CD8-positive, alpha-beta memory T cell (primary cell): ENCODE measurements at regions not wholly inside any gene's neighbourhood (a gene's known extent, or its start where the extent isn't known, plus 50 kb on each side); places are given as distances from the start of the nearest gene placed in this dataset.

Experiments
- CTCF ChIA-PET: fragments of 350-600 bp; sonication (Branson Sonifier 250); formaldehyde crosslinking; loops from one replicate; lab custom pipeline; 2021; ENCODE audit warnings: antibody characterized with exemption; lab: Charles Lee
- POLR2A ChIA-PET: fragments of 350-600 bp; sonication (Branson Sonifier 250); formaldehyde crosslinking; loops from one replicate; lab custom pipeline; 2021; ENCODE audit warnings: antibody characterized with exemption; lab: Charles Lee
- DNase-seq, 5 donors: peaks; one replicate each; pipeline versions ENCODE4 v3.0.0 to v3.0.0-alpha.2; 2020 to 2022; ENCODE audit warnings: mixed read lengths in 1 of 5
- H3K27ac ChIP-seq: one replicate; pipeline ENCODE4 v1.7.0; 2013; ENCODE audit warnings: low read depth, mild to moderate bottlenecking, low read length, moderate library complexity
- H3K27me3 ChIP-seq: 2 replicates; pipeline ENCODE4 v1.7.0; 2013; ENCODE audit warnings: low read length, mild to moderate bottlenecking; ENCODE audit not compliant: insufficient read depth, poor library complexity, severe bottlenecking
- H3K36me3 ChIP-seq: 2 replicates; pipeline ENCODE4 v1.7.0; 2013; ENCODE audit warnings: mild to moderate bottlenecking, low read length, moderate library complexity; ENCODE audit not compliant: insufficient read depth
- H3K4me1 ChIP-seq: 2 replicates; pipeline ENCODE4 v1.7.0; 2013; ENCODE audit warnings: mild to moderate bottlenecking, low read length, moderate library complexity; ENCODE audit not compliant: insufficient read depth
- H3K4me3 ChIP-seq: 2 replicates; pipeline ENCODE4 v1.7.0; 2013; ENCODE audit warnings: mild to moderate bottlenecking, low read length
- H3K9me3 ChIP-seq: 2 replicates; pipeline ENCODE4 v1.7.0; 2013; ENCODE audit warnings: mild to moderate bottlenecking, low read length
- H3K27ac Mint-ChIP-seq, 8 donors: one replicate each; pipeline ENCODE4 v1.8.0; 2020 to 2021; ENCODE audit warnings: mixed read lengths in 8 of 8, mild to moderate bottlenecking in 6 of 8, inconsistent platforms in 3 of 8, moderate library complexity in 3 of 8
- H3K27me3 Mint-ChIP-seq, 2 donors: one replicate each; pipeline ENCODE4 v1.8.0; 2020 to 2021; ENCODE audit warnings: mixed read lengths in 2 of 2, mild to moderate bottlenecking in 1 of 2, moderate library complexity in 1 of 2
- H3K36me3 Mint-ChIP-seq, 3 donors: one replicate each; pipeline ENCODE4 v1.8.0; 2020 to 2021; ENCODE audit warnings: mixed read lengths in 3 of 3, inconsistent platforms in 1 of 3, mild to moderate bottlenecking in 1 of 3
- H3K4me1 Mint-ChIP-seq, 3 donors: one replicate each; pipeline ENCODE4 v1.8.0; 2020 to 2021; ENCODE audit warnings: mixed read lengths in 3 of 3, inconsistent platforms in 1 of 3, mild to moderate bottlenecking in 1 of 3
- H3K4me3 Mint-ChIP-seq, 7 donors: one replicate each; pipeline ENCODE4 v1.8.0; 2020 to 2021; ENCODE audit warnings: mixed read lengths in 7 of 7, mild to moderate bottlenecking in 6 of 7, moderate library complexity in 4 of 7, inconsistent platforms in 2 of 7
- H3K9me3 Mint-ChIP-seq, 5 donors: one replicate each; pipeline ENCODE4 v1.8.0; 2020 to 2022; ENCODE audit warnings: mixed read lengths in 5 of 5, mild to moderate bottlenecking in 3 of 5, moderate library complexity in 2 of 5, inconsistent platforms in 1 of 5

DNA sequence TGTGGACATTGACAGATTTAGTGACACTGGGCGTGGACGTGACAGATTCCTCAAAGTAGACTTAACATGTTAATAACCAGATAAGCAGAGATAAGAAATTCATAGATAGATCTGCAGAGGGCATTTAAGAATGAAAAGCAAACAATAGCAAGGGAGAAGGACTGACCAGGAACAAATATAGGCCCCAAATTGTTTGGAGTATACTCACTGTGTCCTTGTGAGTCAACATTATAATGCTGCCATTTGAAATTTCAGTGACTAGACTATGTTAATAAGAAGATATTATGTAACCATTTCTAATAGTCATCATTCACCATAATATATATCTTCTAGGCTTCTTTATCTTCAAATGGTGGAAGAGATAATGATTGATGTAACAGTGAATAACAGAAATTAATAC lies 78.1 kb upstream of the SLC38A11 start:
- Histone ChIP-seq H3K36me3 (no peaks in the 10 kb centered on the region), H3K27ac (no peak overlapping the region), H3K4me3 (no peak overlapping the region), H3K4me1 (no peaks in the 10 kb centered on the region), H3K27me3 (no peaks in the 10 kb centered on the region), H3K9me3 (no peaks in the 10 kb centered on the region)
- CTCF ChIA-PET = no interaction called here
- no peak for DNase-seq
- H3K4me3 Mint-ChIP-seq = no peak overlapping the region
- no peaks in the 10 kb centered on the region for H3K36me3 Mint-ChIP-seq
- H3K4me1 Mint-ChIP-seq = no peaks in the 10 kb centered on the region
- H3K9me3 Mint-ChIP-seq = peaks cover 0 to 5% (median 0%) of the 10 kb centered on the region in 5 donors
- H3K27ac Mint-ChIP-seq = no peak overlapping the region
- POLR2A ChIA-PET = no interaction called here
- peaks cover 0 to 1% of the 10 kb centered on the region in 2 donors for H3K27me3 Mint-ChIP-seq

GRCh38 chr2:165032559-165032958 lies 77.2 kb upstream of the SLC38A11 start:
- H3K27ac ChIP-seq = no peak overlapping the region
- ChIA-PET POLR2A (no interaction called here), CTCF (no interaction called here)
- no peak overlapping the region for H3K4me3 Mint-ChIP-seq
- no peaks in the 10 kb centered on the region for H3K27me3 ChIP-seq
- no peak for DNase-seq
- no peaks in the 10 kb centered on the region for H3K4me1 Mint-ChIP-seq
- no peaks in the 10 kb centered on the region for H3K9me3 Mint-ChIP-seq
- H3K27me3 Mint-ChIP-seq = peaks cover 0 to 1% of the 10 kb centered on the region in 2 donors
- no peaks in the 10 kb centered on the region for H3K36me3 Mint-ChIP-seq
- no peaks in the 10 kb centered on the region for H3K36me3 ChIP-seq
- H3K27ac Mint-ChIP-seq = no peak overlapping the region
- no peaks in the 10 kb centered on the region for H3K9me3 ChIP-seq
- H3K4me1 ChIP-seq = no peaks in the 10 kb centered on the region
- H3K4me3 ChIP-seq = no peak overlapping the region

- Histone ChIP-seq H3K27ac (no peak overlapping the region), H3K27me3 (no peaks in the 10 kb centered on the region), H3K4me3 (no peak overlapping the region), H3K36me3 (no peaks in the 10 kb centered on the region), H3K9me3 (no peaks in the 10 kb centered on the region), H3K4me1 (no peaks in the 10 kb centered on the region)
- no peak overlapping the region for H3K27ac Mint-ChIP-seq
- H3K36me3 Mint-ChIP-seq = no peaks in the 10 kb centered on the region
- ChIA-PET POLR2A (no interaction called here), CTCF (no interaction called here)
- H3K4me3 Mint-ChIP-seq = no peak overlapping the region
- no peak for DNase-seq
- peaks cover 0 to 3% of the 10 kb centered on the region in 2 donors for H3K27me3 Mint-ChIP-seq
- H3K4me1 Mint-ChIP-seq = no peaks in the 10 kb centered on the region
- H3K9me3 Mint-ChIP-seq = peaks cover 0 to 4% (median 0%) of the 10 kb centered on the region in 5 donors
These were observed 68.9 kb upstream of the SLC38A11 start for GRCh38 chr2:165024199-165024598.

GRCh38 chr2:165022781-165023180 lies 67.5 kb upstream of the SLC38A11 start:
- no peak overlapping the region for H3K27ac Mint-ChIP-seq
- no peaks in the 10 kb centered on the region for H3K27me3 ChIP-seq
- H3K4me3 Mint-ChIP-seq = no peak overlapping the region
- no peaks in the 10 kb centered on the region for H3K4me1 Mint-ChIP-seq
- H3K9me3 Mint-ChIP-seq = peaks cover 0 to 4% (median 0%) of the 10 kb centered on the region in 5 donors
- H3K9me3 ChIP-seq = no peaks in the 10 kb centered on the region
- no peak for DNase-seq
- no peak overlapping the region for H3K4me3 ChIP-seq
- ChIA-PET CTCF (no interaction called here), POLR2A (no interaction called here)
- H3K27me3 Mint-ChIP-seq = peaks cover 0 to 3% of the 10 kb centered on the region in 2 donors
- no peaks in the 10 kb centered on the region for H3K36me3 ChIP-seq
- H3K36me3 Mint-ChIP-seq = no peaks in the 10 kb centered on the region
- H3K27ac ChIP-seq = no peak overlapping the region
- H3K4me1 ChIP-seq = no peaks in the 10 kb centered on the region

DNA sequence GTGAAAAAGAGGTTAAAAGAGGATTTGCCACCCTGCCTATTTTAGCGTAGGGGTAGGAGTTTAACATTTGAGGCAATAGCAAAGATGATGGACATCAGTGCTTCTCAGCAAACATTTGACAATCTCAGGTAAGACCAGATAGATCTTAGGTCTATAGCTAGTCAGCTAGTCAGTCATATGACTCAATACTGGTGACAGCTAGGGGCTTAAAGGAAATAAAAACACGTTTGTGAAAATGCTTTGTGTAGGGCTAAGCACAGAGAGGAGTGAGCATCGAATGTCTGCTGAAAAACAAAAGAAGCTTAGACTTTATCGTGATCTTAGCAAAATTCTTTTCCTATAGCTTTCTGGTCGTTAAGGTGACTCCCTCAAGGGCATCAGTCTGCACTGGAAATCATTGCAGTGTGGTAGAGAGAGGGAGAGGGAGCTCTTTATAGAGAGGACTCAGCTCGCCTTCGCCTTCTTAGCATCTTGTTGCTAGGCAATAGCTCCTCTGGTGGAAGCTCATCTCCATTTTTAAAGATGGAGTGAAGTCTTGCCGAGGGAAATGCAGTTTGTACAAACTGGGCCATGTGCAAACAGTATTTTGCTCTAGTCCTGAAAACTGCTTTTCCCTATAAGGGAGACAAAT lies 62.8 kb upstream of the SLC38A11 start:
- peaks cover 0 to 1% (median 0%) of the 10 kb centered on the region in 5 donors for H3K9me3 Mint-ChIP-seq
- Histone ChIP-seq H3K9me3 (no peaks in the 10 kb centered on the region), H3K4me3 (no peak overlapping the region), H3K4me1 (no peaks in the 10 kb centered on the region), H3K27ac (no peak overlapping the region), H3K27me3 (no peaks in the 10 kb centered on the region), H3K36me3 (no peaks in the 10 kb centered on the region)
- ChIA-PET POLR2A (no interaction called here), CTCF (no interaction called here)
- peaks cover 0 to 3% of the 10 kb centered on the region in 2 donors for H3K27me3 Mint-ChIP-seq
- no peak overlapping the region for H3K4me3 Mint-ChIP-seq
- H3K4me1 Mint-ChIP-seq = no peaks in the 10 kb centered on the region
- DNase-seq = no peak
- H3K36me3 Mint-ChIP-seq = no peaks in the 10 kb centered on the region
- H3K27ac Mint-ChIP-seq = no peak overlapping the region

- Histone ChIP-seq H3K27ac (no peak overlapping the region), H3K9me3 (no peaks in the 10 kb centered on the region), H3K4me3 (no peak overlapping the region), H3K27me3 (no peaks in the 10 kb centered on the region), H3K36me3 (no peaks in the 10 kb centered on the region), H3K4me1 (no peaks in the 10 kb centered on the region)
- H3K4me1 Mint-ChIP-seq = no peaks in the 10 kb centered on the region
- no peak for DNase-seq
- no peak overlapping the region for H3K27ac Mint-ChIP-seq
- peaks cover 1 to 3% of the 10 kb centered on the region in 2 donors for H3K27me3 Mint-ChIP-seq
- ChIA-PET CTCF (no interaction called here), POLR2A (no interaction called here)
- no peaks in the 10 kb centered on the region for H3K9me3 Mint-ChIP-seq
- H3K36me3 Mint-ChIP-seq = no peaks in the 10 kb centered on the region
- no peak overlapping the region for H3K4me3 Mint-ChIP-seq
These were observed 61.6 kb upstream of the SLC38A11 start for GRCh38 chr2:165016772-165017411.

DNA sequence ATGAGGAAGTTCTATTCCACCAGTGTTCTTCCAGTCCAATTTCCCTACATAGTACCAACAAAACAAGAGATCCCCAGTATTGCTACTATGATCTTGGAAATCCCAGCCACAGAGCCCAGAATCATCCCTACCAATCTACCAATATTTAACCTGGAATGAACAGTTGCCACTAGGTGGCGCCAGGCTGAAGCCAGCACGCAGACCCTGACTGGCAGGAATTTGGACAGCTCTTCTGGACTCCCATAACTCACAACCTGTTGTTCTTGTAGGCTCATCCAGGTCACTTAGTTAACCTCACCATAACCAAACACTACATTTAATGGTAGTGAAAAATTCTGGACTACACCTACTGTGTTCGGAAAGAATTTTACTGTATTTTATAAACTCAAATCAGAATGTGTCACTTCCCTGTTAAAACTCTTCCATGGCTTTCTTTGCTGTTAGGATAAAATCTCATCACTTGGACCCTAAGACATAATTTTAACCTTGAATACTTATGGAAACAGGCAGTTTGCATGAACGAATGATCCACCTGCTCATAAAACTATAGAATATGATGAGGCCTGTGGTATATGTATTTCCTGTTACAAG lies 59.8 kb upstream of the SLC38A11 start:
- Mint-ChIP-seq H3K27me3 (peaks cover 1 to 4% of the 10 kb centered on the region in 2 donors), H3K36me3 (no peaks in the 10 kb centered on the region), H3K9me3 (no peaks in the 10 kb centered on the region), H3K4me1 (no peaks in the 10 kb centered on the region), H3K4me3 (no peak overlapping the region), H3K27ac (no peak overlapping the region)
- ChIA-PET CTCF (no interaction called here), POLR2A (no interaction called here)
- H3K4me3 ChIP-seq = no peak overlapping the region
- H3K27ac ChIP-seq = no peak overlapping the region
- no peaks in the 10 kb centered on the region for H3K9me3 ChIP-seq
- H3K4me1 ChIP-seq = no peaks in the 10 kb centered on the region
- DNase-seq = peak in 4 of 5 donors; percentile 9 to 25 (median 18)
- no peaks in the 10 kb centered on the region for H3K27me3 ChIP-seq
- H3K36me3 ChIP-seq = no peaks in the 10 kb centered on the region

DNA sequence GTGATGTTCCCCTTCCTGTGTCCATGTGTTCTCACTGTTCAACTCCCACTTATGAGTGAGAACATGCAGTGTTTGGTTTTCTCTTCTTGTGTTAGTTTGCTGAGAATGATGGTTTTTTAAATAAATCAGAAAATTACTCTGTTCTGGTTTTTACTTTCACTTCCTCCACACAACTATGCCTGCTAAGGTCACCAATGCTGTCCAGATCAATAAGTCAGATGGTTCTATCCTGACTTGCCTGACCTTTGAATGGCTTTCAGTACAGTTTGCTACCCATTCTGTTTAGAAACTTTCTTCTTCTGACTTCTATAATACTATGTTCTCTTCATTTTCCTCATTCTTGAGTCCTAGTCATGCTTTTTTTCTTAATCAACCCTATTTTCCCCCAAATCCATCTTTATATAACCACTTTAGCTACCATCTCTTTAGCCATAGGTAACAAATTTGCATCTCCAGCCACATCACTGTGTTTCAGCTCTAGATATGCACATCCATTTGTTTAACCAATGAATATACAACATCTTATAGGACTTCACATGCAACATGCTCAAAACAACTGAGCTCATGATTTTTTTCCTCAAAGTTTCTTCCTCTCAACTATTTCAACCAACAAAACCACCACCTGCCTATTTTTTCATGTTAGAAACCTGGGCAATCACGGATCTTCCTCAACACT lies 58.8 kb upstream of the SLC38A11 start:
- DNase-seq = no peak
- Histone ChIP-seq H3K4me1 (no peaks in the 10 kb centered on the region), H3K27ac (no peak overlapping the region), H3K36me3 (no peaks in the 10 kb centered on the region), H3K9me3 (no peaks in the 10 kb centered on the region), H3K4me3 (no peak overlapping the region), H3K27me3 (no peaks in the 10 kb centered on the region)
- Mint-ChIP-seq H3K9me3 (no peaks in the 10 kb centered on the region), H3K4me3 (no peak overlapping the region), H3K4me1 (no peaks in the 10 kb centered on the region), H3K27ac (no peak overlapping the region), H3K36me3 (no peaks in the 10 kb centered on the region), H3K27me3 (peaks cover 3 to 4% of the 10 kb centered on the region in 2 donors)
- ChIA-PET POLR2A (no interaction called here), CTCF (no interaction called here)
